Activated CD8-positive, alpha-beta memory T cell treated with anti-CD3 and anti-CD28 coated beads for 36 hours (primary cell): ENCODE measurements at regions not wholly inside any gene's neighbourhood (a gene's known extent, or its start where the extent isn't known, plus 50 kb on each side); places are given as distances from the start of the nearest gene placed in this dataset.
"Not testable (repeated sequence)": the region's sequence is repeated elsewhere in the genome, so short reads cannot be mapped to it uniquely, and the experiment has no call there.

Experiments
- CTCF ChIA-PET: fragments of 350-600 bp; sonication (Branson Sonifier 250); formaldehyde crosslinking; loops from one replicate; lab custom pipeline; 2021; ENCODE audit warnings: antibody characterized with exemption; lab: Charles Lee
- POLR2A ChIA-PET: fragments of 350-600 bp; sonication (Branson Sonifier 250); formaldehyde crosslinking; loops from one replicate; lab custom pipeline; 2021; ENCODE audit warnings: antibody characterized with exemption; lab: Charles Lee

GRCh38 chr3:106425026-106425425, 556.2 kb upstream of the CBLB start:
- POLR2A ChIA-PET, result interaction anchor here (1.0 kb wide), 1 partner anchor 92 kb away, joined by 3 read pairs; no protein-coding TSS in a partner anchor
- CTCF ChIA-PET, result no interaction called here

GRCh38 chr3:106425916-106426315, 557.1 kb upstream of the CBLB start:
- POLR2A ChIA-PET, result no interaction called here
- CTCF ChIA-PET, result no interaction called here

- CTCF ChIA-PET, result interaction anchor here (0.6 to 1.2 kb wide), 4 partner anchors 16 to 178 kb away, joined by 3 to 8 read pairs (median 4); no protein-coding TSS in a partner anchor
- POLR2A ChIA-PET, result interaction anchor here (0.5 to 1.4 kb wide), 5 partner anchors 45 to 560 kb away, joined by 3 to 9 read pairs (median 4); partner anchors contain the start of gene CBLB
Measured at GRCh38 chr3:106428565-106428994, 559.8 kb upstream of the CBLB start.

GRCh38 chr3:106431721-106432120, 562.9 kb upstream of the CBLB start:
- CTCF ChIA-PET, result no interaction called here
- POLR2A ChIA-PET, result no interaction called here

- POLR2A ChIA-PET, result no interaction called here
- CTCF ChIA-PET, result no interaction called here
Measured at GRCh38 chr3:106435899-106436453, 567.2 kb upstream of the CBLB start.

- ChIA-PET POLR2A (no interaction called here), CTCF (no interaction called here)
Measured at GRCh38 chr3:106438887-106439286, 570.1 kb upstream of the CBLB start.

GRCh38 chr3:106440672-106441071, 571.9 kb upstream of the CBLB start:
- ChIA-PET CTCF (no interaction called here), POLR2A (no interaction called here)

- CTCF ChIA-PET, result no interaction called here
- POLR2A ChIA-PET, result no interaction called here
Measured at GRCh38 chr3:106446271-106446670, 577.5 kb upstream of the CBLB start.

GRCh38 chr3:106447723-106448301, 579.0 kb upstream of the CBLB start:
- POLR2A ChIA-PET, result no interaction called here

GRCh38 chr3:106448372-106448966, 579.7 kb upstream of the CBLB start:
- POLR2A ChIA-PET, CTCF ChIA-PET: not testable (repeated sequence)

More at GRCh38 chr3:106447723-106448301, 579.0 kb upstream of the CBLB start:
- CTCF ChIA-PET, result no interaction called here

GRCh38 chr3:106452096-106452495, 583.3 kb upstream of the CBLB start:
- CTCF ChIA-PET, result no interaction called here
- POLR2A ChIA-PET, result no interaction called here

GRCh38 chr3:106454497-106454896, 585.7 kb upstream of the CBLB start:
- ChIA-PET POLR2A (no interaction called here), CTCF (no interaction called here)

- ChIA-PET CTCF (no interaction called here), POLR2A (no interaction called here)
Measured at GRCh38 chr3:106457281-106458180, 588.7 kb upstream of the CBLB start.

- CTCF ChIA-PET, result no interaction called here
- POLR2A ChIA-PET, result no interaction called here
Measured at GRCh38 chr3:106458952-106459351, 590.1 kb upstream of the CBLB start.

GRCh38 chr3:106466881-106467280, 598.1 kb upstream of the CBLB start:
- CTCF ChIA-PET, result no interaction called here

GRCh38 chr3:106473576-106474475, 605.0 kb upstream of the CBLB start:
- ChIA-PET POLR2A (interaction anchor here (2.0 kb wide), 1 partner anchor 44 kb away, joined by 6 read pairs; no protein-coding TSS in a partner anchor), CTCF (no interaction called here)

More at GRCh38 chr3:106466881-106467280, 598.1 kb upstream of the CBLB start:
- POLR2A ChIA-PET, result no interaction called here

GRCh38 chr3:106482451-106482850, 613.6 kb upstream of the CBLB start:
- ChIA-PET CTCF (no interaction called here), POLR2A (no interaction called here)

GRCh38 chr3:106485217-106485616, 616.4 kb upstream of the CBLB start:
- ChIA-PET POLR2A (no interaction called here), CTCF (no interaction called here)

- CTCF ChIA-PET, result no interaction called here
Measured at GRCh38 chr3:106485802-106486201, 617.0 kb upstream of the CBLB start.

More at GRCh38 chr3:106485802-106486201, 617.0 kb upstream of the CBLB start:
- POLR2A ChIA-PET, result no interaction called here
